CD14-positive monocyte (primary cell): ENCODE measurements at regions not wholly inside any gene's neighbourhood (a gene's known extent, or its start where the extent isn't known, plus 50 kb on each side); places are given as distances from the start of the nearest gene placed in this dataset.

Source experiments
- DNase-seq, 3 donors: peaks; one replicate each; pipeline ENCODE4 v3.0.0-alpha.2; 2011 to 2022
- H2AFZ ChIP-seq: 2 replicates; pipeline ENCODE4 v1.6.0; 2012; ENCODE audit warnings: mild to moderate bottlenecking, low read depth, low read length, inconsistent platforms; ENCODE audit not compliant: insufficient read depth, poor library complexity, severe bottlenecking
- H3K27ac ChIP-seq, 2 donors: 1 replicate in 1 of 2; 2 replicates in 1 of 2; pipeline ENCODE4 v1.5.1; 2012 to 2013; ENCODE audit warnings: low read length in 2 of 2, control low read depth in 1 of 2, inconsistent platforms in 1 of 2, low read depth in 1 of 2, mild to moderate bottlenecking in 1 of 2
- H3K27me3 ChIP-seq, 2 donors: one replicate each; pipeline versions ENCODE4 v1.6.0 to v1.6.1; 2011 to 2013; ENCODE audit warnings: low read length in 2 of 2; ENCODE audit not compliant: control insufficient read depth in 2 of 2, insufficient read depth in 2 of 2
- H3K36me3 ChIP-seq, 2 donors: replicated peaks in 1 of 2; 1 replicate in 1 of 2; 2 replicates in 1 of 2; pipeline versions ENCODE4 v1.5.1 to v1.6.1; 2012 to 2013; ENCODE audit warnings: low read length in 2 of 2, control low read depth in 1 of 2, inconsistent platforms in 1 of 2, mild to moderate bottlenecking in 1 of 2; ENCODE audit not compliant: insufficient read depth in 2 of 2, control insufficient read depth in 1 of 2
- H3K4me1 ChIP-seq, 2 donors: 1 replicate in 1 of 2; 2 replicates in 1 of 2; pipeline versions ENCODE4 v1.5.1 to v1.6.1; 2012 to 2013; ENCODE audit warnings: low read length in 2 of 2, control low read depth in 1 of 2, inconsistent platforms in 1 of 2, mild to moderate bottlenecking in 1 of 2, moderate library complexity in 1 of 2; ENCODE audit not compliant: insufficient read depth in 2 of 2, control insufficient read depth in 1 of 2
- H3K4me2 ChIP-seq: replicated peaks from 2 replicates; pipeline ENCODE3; 2012; ENCODE audit warnings: low read length, moderate library complexity, mild to moderate bottlenecking; ENCODE audit not compliant: poor library complexity, severe bottlenecking; ENCODE audit errors: extremely low read depth
- H3K4me3 ChIP-seq, 3 experiments: fragments of 200-600 bp in 1 of 3; sonication (generic) in 1 of 3; replicated peaks in 1 of 3; 1 replicate in 2 of 3; 2 replicates in 1 of 3; pipeline ENCODE4 v1.5.1; 2011 to 2013; ENCODE audit warnings: low read length in 3 of 3, mild to moderate bottlenecking in 3 of 3, control low read depth in 2 of 3, low read depth in 2 of 3, inconsistent platforms in 1 of 3, moderate library complexity in 1 of 3
- H3K79me2 ChIP-seq: 2 replicates; pipeline ENCODE4 v1.6.0; 2012; ENCODE audit warnings: mild to moderate bottlenecking, control low read depth, inconsistent platforms, low read length, moderate library complexity; ENCODE audit not compliant: insufficient read depth
- H3K9ac ChIP-seq: 2 replicates; pipeline ENCODE4 v1.6.0; 2017; ENCODE audit warnings: low read length, mild to moderate bottlenecking; ENCODE audit not compliant: insufficient read depth, poor library complexity, severe bottlenecking
- H3K9me3 ChIP-seq, 2 donors: replicated peaks in 1 of 2; 1 replicate in 1 of 2; 2 replicates in 1 of 2; pipeline versions ENCODE4 v1.5.1 to v1.6.1; 2012 to 2013; ENCODE audit warnings: low read length in 2 of 2, control low read depth in 1 of 2; ENCODE audit not compliant: control insufficient read depth in 1 of 2, insufficient read depth in 1 of 2
- H4K20me1 ChIP-seq: 2 replicates; pipeline ENCODE4 v1.6.0; 2012; ENCODE audit warnings: mild to moderate bottlenecking, low read length, control low read depth, moderate library complexity; ENCODE audit not compliant: insufficient read depth
- H3K27ac Mint-ChIP-seq, 7 donors: one replicate each; pipeline ENCODE4 v1.8.0; 2020; ENCODE audit warnings: mild to moderate bottlenecking in 7 of 7, mixed read lengths in 7 of 7, moderate library complexity in 6 of 7, inconsistent platforms in 2 of 7
- H3K27me3 Mint-ChIP-seq, 3 donors: one replicate each; pipeline ENCODE4 v1.8.0; 2021 to 2022; ENCODE audit warnings: low read depth in 3 of 3, mild to moderate bottlenecking in 3 of 3, mixed read lengths in 3 of 3, moderate library complexity in 3 of 3, inconsistent platforms in 1 of 3
- H3K36me3 Mint-ChIP-seq, 2 donors: one replicate each; pipeline ENCODE4 v1.8.0; 2020; ENCODE audit warnings: mixed read lengths in 2 of 2, inconsistent platforms in 1 of 2, mild to moderate bottlenecking in 1 of 2
- H3K4me1 Mint-ChIP-seq: one replicate; pipeline ENCODE4 v1.8.0; 2020; ENCODE audit warnings: mild to moderate bottlenecking, mixed read lengths
- H3K4me3 Mint-ChIP-seq, 2 donors: one replicate each; pipeline ENCODE4 v1.8.0; 2020; ENCODE audit warnings: mild to moderate bottlenecking in 2 of 2, mixed read lengths in 2 of 2, moderate library complexity in 1 of 2
- H3K9me3 Mint-ChIP-seq, 7 donors: one replicate each; pipeline ENCODE4 v1.8.0; 2020 to 2022; ENCODE audit warnings: mixed read lengths in 7 of 7, mild to moderate bottlenecking in 6 of 7, moderate library complexity in 6 of 7, inconsistent platforms in 2 of 7
- CTCF ChIP-seq: fragments of 200-600 bp; IDR thresholded peaks from one replicate; pipeline ENCODE4 v1.8.0; 2022; ENCODE audit warnings: antibody characterized with exemption, mild to moderate bottlenecking
- WGBS: methylation state at CpG from one replicate; pipeline ENCODE4 v1.1.5; 2013; ENCODE audit warnings: missing lambda C conversion rate; ENCODE audit not compliant: insufficient coverage; 5-methylcytosine and 5-hydroxymethylcytosine counted together
- intact Hi-C, 2 donors: fragments of 100-400 bp; cut with micrococcal nuclease; formaldehyde crosslinking; loops; one replicate each; pipeline versions ENCODE4 v1.15.0 to v1.15.1; 2023

- H3K27ac Mint-ChIP-seq = peak overlapping the region; percentile 86 to 95 (median 91)
- H3K79me2 ChIP-seq = peaks cover 16% of the 10 kb centered on the region
- DNase-seq = peak; percentile 61 to 82 (median 73)
- peak overlapping the region; percentile 29 for H3K4me2 ChIP-seq
- H3K27me3 ChIP-seq = no peaks in the 10 kb centered on the region
- H3K9me3 ChIP-seq = no peaks in the 10 kb centered on the region
- no peaks in the 10 kb centered on the region for H4K20me1 ChIP-seq
- peaks cover 12 to 23% of the 10 kb centered on the region in 2 donors for H3K36me3 Mint-ChIP-seq
- H3K4me3 ChIP-seq = peak overlapping the region in 1 of 3 experiments; percentile 32
- H3K4me1 Mint-ChIP-seq = peaks cover 95% of the 10 kb centered on the region
- H3K9ac ChIP-seq = no peak overlapping the region
- H3K27ac ChIP-seq = peak overlapping the region; percentile 84 to 88
- H3K27me3 Mint-ChIP-seq = no peaks in the 10 kb centered on the region
- TF ChIP-seq CTCF = no peak
- no peaks in the 10 kb centered on the region for H3K36me3 ChIP-seq
- intact Hi-C loops = loop anchor here in 1 of 2 donors (10.0 kb wide), 1 partner anchor 97 kb away; no protein-coding TSS in a partner anchor
- no CpG with 5 or more reads among the region's 2 CpGs for WGBS
- peaks cover 0 to 13% (median 1%) of the 10 kb centered on the region in 7 donors for H3K9me3 Mint-ChIP-seq
- H2AFZ ChIP-seq = peak overlapping the region; percentile 69
- peaks cover 79 to 100% of the 10 kb centered on the region in 2 donors for H3K4me1 ChIP-seq
- peak overlapping the region in 1 of 2 donors; percentile 55 for H3K4me3 Mint-ChIP-seq
Observed at GRCh38 chr10:31702005-31702404, 226.6 kb downstream of the ARHGAP12 start.

- intact Hi-C loops = loop anchor here in 1 of 2 donors (10.0 kb wide), 1 partner anchor 97 kb away; no protein-coding TSS in a partner anchor
- Mint-ChIP-seq H3K4me1 (peaks cover 95% of the 10 kb centered on the region), H3K9me3 (peaks cover 0 to 13% (median 1%) of the 10 kb centered on the region in 7 donors), H3K27ac (peak overlapping the region; percentile 86 to 95 (median 91)), H3K27me3 (no peaks in the 10 kb centered on the region), H3K36me3 (peaks cover 12 to 21% of the 10 kb centered on the region in 2 donors), H3K4me3 (peak overlapping the region in 1 of 2 donors; percentile 55)
- Histone ChIP-seq H3K9me3 (no peaks in the 10 kb centered on the region), H3K36me3 (no peaks in the 10 kb centered on the region), H2AFZ (peak overlapping the region; percentile 69), H3K79me2 (peaks cover 16% of the 10 kb centered on the region), H3K4me1 (peaks cover 79 to 100% of the 10 kb centered on the region in 2 donors), H3K9ac (peak overlapping the region; percentile 55), H4K20me1 (no peaks in the 10 kb centered on the region), H3K27ac (peak overlapping the region; percentile 84 to 88), H3K4me2 (peak overlapping the region; percentile 29), H3K27me3 (no peaks in the 10 kb centered on the region), H3K4me3 (peak overlapping the region in 1 of 3 experiments; percentile 32)
- DNase-seq = peak; percentile 29 to 41 (median 34)
- no peak for TF ChIP-seq CTCF
- WGBS = 56% methylated on average over 3 of the region's 5 CpGs
Observed at GRCh38 chr10:31701546-31701945, 227.1 kb downstream of the ARHGAP12 start.
